ENCODE measurements at regions not wholly inside any gene's neighbourhood (a gene's known extent, or its start where the extent isn't known, plus 50 kb on each side); places are given as distances from the start of the nearest gene placed in this dataset.
"Not testable (repeated sequence)": the region's sequence is repeated elsewhere in the genome, so short reads cannot be mapped to it uniquely, and the experiment has no call there.

DNA sequence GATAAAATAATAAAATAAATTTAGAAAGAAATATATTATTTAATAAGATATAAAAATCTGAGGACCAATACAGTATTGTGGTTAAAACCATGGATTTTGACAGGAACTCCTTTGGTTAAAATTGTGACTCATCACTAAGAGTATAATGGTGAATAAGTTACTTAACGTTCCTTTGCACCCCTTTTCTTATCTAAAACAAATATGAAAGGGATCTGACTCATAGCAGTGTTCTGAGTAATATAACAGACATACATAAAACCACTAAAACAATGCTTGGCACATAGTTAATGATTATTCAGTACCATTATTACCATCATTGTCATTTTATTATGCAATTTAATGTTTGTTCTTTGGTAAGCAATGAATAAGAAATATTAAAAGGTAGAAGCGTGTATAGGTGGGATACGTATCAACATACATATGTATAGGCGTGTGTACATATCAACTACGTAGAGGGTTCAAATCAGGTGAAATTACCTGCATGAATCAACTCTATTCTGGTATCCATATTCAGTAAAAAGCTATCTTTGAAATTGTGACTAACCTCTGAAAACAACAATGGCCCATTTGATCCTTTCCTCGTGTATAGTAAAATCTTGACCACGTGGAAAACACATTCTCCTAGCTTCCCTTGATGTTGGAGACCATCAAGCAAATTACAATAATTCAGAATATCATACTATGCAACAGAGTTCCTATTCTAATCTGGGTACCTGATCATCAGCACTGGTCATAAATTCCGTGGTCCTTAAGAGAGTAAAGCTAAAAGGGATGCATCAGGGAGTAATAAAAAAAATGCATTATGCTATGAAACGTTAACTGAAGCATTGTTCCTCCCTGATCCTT lies 342.6 kb upstream of the SPATA31A3 start:
- DNase-seq; H3K36me3 Mint-ChIP-seq; H3K4me3 Mint-ChIP-seq; ATAC-seq (ENCODE audit: low read depth in 2 of 2); H3K27me3 Mint-ChIP-seq; H3K36me3 ChIP-seq (ENCODE audit: control insufficient read depth, insufficient read depth, low read length); H3K27ac Mint-ChIP-seq; H3K4me3 ChIP-seq (ENCODE audit: low read depth, low read length); H3K9me3 Mint-ChIP-seq; H3K27me3 ChIP-seq (ENCODE audit: control insufficient read depth, insufficient read depth, low read length); H3K27ac ChIP-seq (ENCODE audit: insufficient read depth, low read length, poor library complexity, severe bottlenecking); H3K4me1 Mint-ChIP-seq; H3K4me1 ChIP-seq (ENCODE audit: control insufficient read depth, insufficient read depth, low read length, poor library complexity, severe bottlenecking); H3K9me3 ChIP-seq (ENCODE audit: control insufficient read depth in 2 of 2, low read length in 2 of 2): not testable (repeated sequence)

DNA sequence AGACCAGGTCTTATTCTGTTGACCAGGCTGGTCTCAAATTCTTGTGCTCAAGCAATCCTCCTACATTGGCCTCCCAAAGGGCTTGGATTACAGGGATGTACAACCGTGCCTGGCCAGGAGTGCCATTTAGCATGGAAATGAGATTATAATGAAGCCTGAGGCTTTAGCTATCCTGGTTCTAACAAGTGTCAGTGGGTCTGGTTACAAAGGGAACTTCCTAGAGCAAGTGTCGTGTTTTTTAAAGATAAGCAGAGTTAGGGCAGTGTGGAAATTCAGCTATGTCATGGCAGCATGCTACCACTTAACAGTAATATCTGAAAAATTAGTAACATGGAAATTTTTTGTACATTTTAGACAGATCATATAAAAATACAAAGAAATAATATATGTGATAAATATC lies 339.3 kb upstream of the SPATA31A3 start:
- not testable (repeated sequence) for H3K9me3 Mint-ChIP-seq; H3K4me1 ChIP-seq (ENCODE audit: control insufficient read depth, insufficient read depth, low read length, poor library complexity, severe bottlenecking); ATAC-seq (ENCODE audit: low read depth in 2 of 2); H3K27ac ChIP-seq (ENCODE audit: insufficient read depth, low read length, poor library complexity, severe bottlenecking); H3K27me3 Mint-ChIP-seq; H3K27me3 ChIP-seq (ENCODE audit: control insufficient read depth, insufficient read depth, low read length); H3K9me3 ChIP-seq (ENCODE audit: control insufficient read depth in 2 of 2, low read length in 2 of 2); H3K27ac Mint-ChIP-seq; DNase-seq; H3K36me3 ChIP-seq (ENCODE audit: control insufficient read depth, insufficient read depth, low read length); H3K4me3 ChIP-seq (ENCODE audit: low read depth, low read length); H3K4me1 Mint-ChIP-seq; H3K36me3 Mint-ChIP-seq; H3K4me3 Mint-ChIP-seq

DNA sequence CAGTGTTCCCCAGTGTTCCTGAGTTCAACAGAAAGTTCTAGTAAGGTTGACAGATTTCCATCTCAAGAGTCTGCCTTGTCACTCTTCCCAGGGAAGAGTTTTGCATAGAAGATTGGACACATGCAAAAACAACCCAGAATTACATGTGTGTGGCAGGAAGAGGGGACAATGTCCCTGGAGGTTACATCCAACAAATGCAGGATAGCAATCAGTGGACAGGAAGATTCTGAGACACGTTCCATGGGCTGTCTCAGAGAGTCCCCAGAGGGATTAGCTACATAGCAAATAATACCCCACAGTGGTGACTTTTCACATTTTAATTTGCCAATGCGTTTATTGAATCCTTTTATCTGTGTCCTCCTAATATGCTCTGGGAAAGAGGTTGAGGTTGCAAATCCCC lies 321.1 kb upstream of the SPATA31A3 start:
- not testable (repeated sequence) for ATAC-seq (ENCODE audit: low read depth in 2 of 2); H3K9me3 ChIP-seq (ENCODE audit: control insufficient read depth in 2 of 2, low read length in 2 of 2)

DNA sequence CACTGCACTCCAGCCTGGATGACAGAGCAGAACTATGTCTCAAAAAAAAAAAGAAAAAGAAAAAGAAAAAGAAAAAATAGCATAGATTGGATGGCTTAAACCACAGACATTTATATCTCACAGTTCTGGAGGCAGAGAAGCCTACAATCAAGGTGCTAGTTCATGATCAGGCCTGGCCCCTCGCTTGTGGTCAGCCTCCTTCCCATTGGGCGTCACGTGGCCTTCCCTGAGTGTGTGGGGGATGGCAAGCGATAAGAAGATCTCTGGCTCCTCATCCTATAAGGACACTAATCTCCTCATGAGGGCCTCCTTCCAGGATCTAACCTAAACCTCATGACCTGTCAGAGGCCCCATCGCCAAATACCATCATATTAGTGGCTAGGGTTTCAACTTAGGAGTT lies 320.2 kb upstream of the SPATA31A3 start:
- not testable (repeated sequence) for H3K9me3 Mint-ChIP-seq; H3K36me3 Mint-ChIP-seq; H3K27me3 Mint-ChIP-seq; H3K4me1 ChIP-seq (ENCODE audit: control insufficient read depth, insufficient read depth, low read length, poor library complexity, severe bottlenecking); H3K4me3 ChIP-seq (ENCODE audit: low read depth, low read length); H3K4me1 Mint-ChIP-seq; H3K27ac Mint-ChIP-seq; H3K27ac ChIP-seq (ENCODE audit: insufficient read depth, low read length, poor library complexity, severe bottlenecking); H3K4me3 Mint-ChIP-seq; H3K9me3 ChIP-seq (ENCODE audit: control insufficient read depth in 2 of 2, low read length in 2 of 2); DNase-seq; H3K27me3 ChIP-seq (ENCODE audit: control insufficient read depth, insufficient read depth, low read length); H3K36me3 ChIP-seq (ENCODE audit: control insufficient read depth, insufficient read depth, low read length); ATAC-seq (ENCODE audit: low read depth in 2 of 2)

More for the DNA sequence above, 321.1 kb upstream of the SPATA31A3 start:
- H3K27ac Mint-ChIP-seq; H3K27ac ChIP-seq (ENCODE audit: insufficient read depth, low read length, poor library complexity, severe bottlenecking); H3K9me3 Mint-ChIP-seq; H3K4me1 ChIP-seq (ENCODE audit: control insufficient read depth, insufficient read depth, low read length, poor library complexity, severe bottlenecking); H3K27me3 ChIP-seq (ENCODE audit: control insufficient read depth, insufficient read depth, low read length); H3K4me1 Mint-ChIP-seq; DNase-seq; H3K4me3 ChIP-seq (ENCODE audit: low read depth, low read length); H3K4me3 Mint-ChIP-seq; H3K36me3 Mint-ChIP-seq; H3K27me3 Mint-ChIP-seq; H3K36me3 ChIP-seq (ENCODE audit: control insufficient read depth, insufficient read depth, low read length): not testable (repeated sequence)

DNA sequence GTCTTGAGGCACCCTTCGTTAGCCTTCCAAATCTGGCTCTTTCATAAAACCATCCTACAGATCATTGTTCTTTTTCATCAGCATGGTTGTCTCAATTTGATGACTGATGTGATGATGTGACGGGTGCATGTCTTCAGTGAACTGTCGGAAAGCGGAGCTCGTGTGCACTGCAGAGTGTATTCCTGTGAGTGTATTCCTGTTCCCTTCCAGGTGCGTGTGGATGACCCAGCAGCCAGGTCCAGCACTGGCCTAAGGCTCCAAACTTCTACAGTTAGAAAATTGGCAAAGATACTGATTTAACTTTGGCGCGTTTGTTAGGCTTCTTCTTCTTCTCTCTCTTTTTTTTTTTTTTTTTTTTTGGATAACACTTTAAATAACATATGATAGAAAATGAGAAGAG lies 314.8 kb upstream of the SPATA31A3 start:
- not testable (repeated sequence) for H3K4me3 ChIP-seq (ENCODE audit: low read depth, low read length); H3K4me1 ChIP-seq (ENCODE audit: control insufficient read depth, insufficient read depth, low read length, poor library complexity, severe bottlenecking); H3K9me3 Mint-ChIP-seq; H3K27ac ChIP-seq (ENCODE audit: insufficient read depth, low read length, poor library complexity, severe bottlenecking); H3K4me3 Mint-ChIP-seq; H3K36me3 Mint-ChIP-seq; H3K27me3 ChIP-seq (ENCODE audit: control insufficient read depth, insufficient read depth, low read length); H3K36me3 ChIP-seq (ENCODE audit: control insufficient read depth, insufficient read depth, low read length); DNase-seq; ATAC-seq (ENCODE audit: low read depth in 2 of 2); H3K27me3 Mint-ChIP-seq; H3K9me3 ChIP-seq (ENCODE audit: control insufficient read depth in 2 of 2, low read length in 2 of 2); H3K27ac Mint-ChIP-seq; H3K4me1 Mint-ChIP-seq

DNA sequence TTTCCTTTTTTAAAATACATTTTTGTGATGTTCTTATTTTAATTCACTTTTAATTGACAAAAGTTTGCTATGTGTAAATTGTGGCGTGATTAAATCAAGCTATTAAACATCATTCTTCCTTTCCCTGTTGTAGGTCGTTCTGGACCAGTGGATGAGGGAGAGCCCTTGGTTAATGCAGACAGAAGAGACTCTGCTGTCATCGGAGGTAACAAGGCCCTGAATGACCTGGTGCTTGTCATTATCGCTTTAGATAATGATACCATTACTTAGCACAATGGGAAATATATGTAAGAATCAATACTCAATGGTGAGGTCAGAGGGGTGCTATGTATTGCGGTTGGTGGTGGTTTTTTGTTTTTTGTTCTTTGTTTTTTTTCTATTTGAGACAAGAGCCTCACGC lies 296.4 kb upstream of the SPATA31A3 start:
- not testable (repeated sequence) for H3K36me3 ChIP-seq (ENCODE audit: control insufficient read depth, insufficient read depth, low read length); H3K4me1 ChIP-seq (ENCODE audit: control insufficient read depth, insufficient read depth, low read length, poor library complexity, severe bottlenecking); H3K4me3 Mint-ChIP-seq; H3K27ac ChIP-seq (ENCODE audit: insufficient read depth, low read length, poor library complexity, severe bottlenecking); H3K4me1 Mint-ChIP-seq; ATAC-seq (ENCODE audit: low read depth in 2 of 2); DNase-seq; H3K4me3 ChIP-seq (ENCODE audit: low read depth, low read length); H3K27me3 Mint-ChIP-seq; H3K36me3 Mint-ChIP-seq; H3K27ac Mint-ChIP-seq; H3K9me3 ChIP-seq (ENCODE audit: control insufficient read depth in 2 of 2, low read length in 2 of 2); H3K27me3 ChIP-seq (ENCODE audit: control insufficient read depth, insufficient read depth, low read length); H3K9me3 Mint-ChIP-seq

DNA sequence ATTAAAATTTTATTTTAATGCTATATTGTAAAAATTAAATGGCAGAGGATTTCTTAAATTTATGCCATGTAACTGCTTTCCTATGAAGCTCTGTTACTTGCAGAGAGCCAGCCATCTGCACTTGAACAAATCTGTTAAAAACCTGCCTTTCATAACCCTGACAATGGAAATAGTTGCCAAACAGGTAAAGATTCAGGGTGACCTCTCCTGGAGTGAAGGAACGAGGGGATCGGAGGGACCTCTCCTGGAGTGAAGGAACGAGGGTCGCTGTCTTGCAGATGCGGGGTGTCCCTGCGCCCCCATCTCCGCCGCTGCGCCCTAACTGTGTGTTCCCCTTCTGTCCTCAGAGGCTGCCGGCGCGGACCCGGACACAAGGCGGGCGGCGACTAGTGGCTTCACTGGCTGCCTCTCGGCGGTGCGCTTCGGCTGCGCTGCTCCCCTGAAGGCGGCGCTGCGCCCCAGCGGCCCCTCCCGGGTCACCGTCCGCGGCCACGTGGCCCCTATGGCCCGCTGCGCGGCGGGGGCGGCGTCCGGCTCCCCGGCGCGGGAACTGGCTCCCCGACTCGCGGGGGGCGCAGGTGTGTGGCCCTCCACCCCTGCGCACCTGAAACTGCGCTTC lies 295.9 kb upstream of the SPATA31A3 start:
- not testable (repeated sequence) for ATAC-seq (ENCODE audit: low read depth in 2 of 2); H3K4me3 ChIP-seq (ENCODE audit: low read depth, low read length); H3K27me3 Mint-ChIP-seq; H3K27me3 ChIP-seq (ENCODE audit: control insufficient read depth, insufficient read depth, low read length); H3K4me3 Mint-ChIP-seq; H3K36me3 ChIP-seq (ENCODE audit: control insufficient read depth, insufficient read depth, low read length); H3K4me1 Mint-ChIP-seq; H3K36me3 Mint-ChIP-seq; H3K27ac Mint-ChIP-seq; H3K9me3 ChIP-seq (ENCODE audit: control insufficient read depth in 2 of 2, low read length in 2 of 2); H3K27ac ChIP-seq (ENCODE audit: insufficient read depth, low read length, poor library complexity, severe bottlenecking); H3K9me3 Mint-ChIP-seq; H3K4me1 ChIP-seq (ENCODE audit: control insufficient read depth, insufficient read depth, low read length, poor library complexity, severe bottlenecking); DNase-seq

DNA sequence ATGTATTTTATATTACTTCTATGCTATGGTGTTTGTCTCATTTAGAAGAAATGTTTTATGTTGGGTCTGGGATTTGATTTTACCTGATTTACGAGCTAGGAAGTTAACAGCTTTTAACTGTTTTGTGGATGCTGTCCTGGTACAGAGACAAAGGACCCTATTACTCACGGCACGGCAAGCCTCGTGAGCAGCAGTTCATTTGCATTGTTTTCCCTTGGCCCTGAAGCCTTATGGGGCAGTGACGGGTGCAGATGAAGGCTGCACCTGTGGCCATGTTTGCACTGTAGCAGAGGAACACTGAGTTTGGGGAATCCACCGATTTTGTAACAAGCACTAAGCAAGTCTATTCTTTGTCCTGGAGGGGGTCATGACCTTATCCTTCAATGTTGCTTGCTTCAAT lies 291.9 kb upstream of the SPATA31A3 start:
- H3K4me3 Mint-ChIP-seq; H3K27ac ChIP-seq (ENCODE audit: insufficient read depth, low read length, poor library complexity, severe bottlenecking); H3K4me3 ChIP-seq (ENCODE audit: low read depth, low read length); H3K27me3 ChIP-seq (ENCODE audit: control insufficient read depth, insufficient read depth, low read length); H3K9me3 Mint-ChIP-seq; H3K4me1 Mint-ChIP-seq; H3K27me3 Mint-ChIP-seq; H3K4me1 ChIP-seq (ENCODE audit: control insufficient read depth, insufficient read depth, low read length, poor library complexity, severe bottlenecking); ATAC-seq (ENCODE audit: low read depth in 2 of 2); H3K27ac Mint-ChIP-seq; H3K9me3 ChIP-seq (ENCODE audit: control insufficient read depth in 2 of 2, low read length in 2 of 2); H3K36me3 ChIP-seq (ENCODE audit: control insufficient read depth, insufficient read depth, low read length); H3K36me3 Mint-ChIP-seq; DNase-seq: not testable (repeated sequence)

All from CD4-positive, CD25-positive, alpha-beta regulatory T cell (primary cell).